ENCODE measurements at regions not wholly inside any gene's neighbourhood (a gene's known extent, or its start where the extent isn't known, plus 50 kb on each side); places are given as distances from the start of the nearest gene placed in this dataset.

- Histone ChIP-seq H3K9me3 (ENCODE audit: severe bottlenecking) (no peaks in the 10 kb centered on the region), H3K4me1 (ENCODE audit: insufficient read depth, poor library complexity, severe bottlenecking) (no peaks in the 10 kb centered on the region), H3K27ac (ENCODE audit: poor library complexity, severe bottlenecking) (no peak overlapping the region), H3K4me3 (ENCODE audit: severe bottlenecking) (no peak overlapping the region), H3K36me3 (ENCODE audit: low read depth) (no peaks in the 10 kb centered on the region), H3K27me3 (ENCODE audit: insufficient read depth, poor library complexity, severe bottlenecking) (no peaks in the 10 kb centered on the region)
- no peak for ATAC-seq (ENCODE audit: low read depth)
- no peak for TF ChIP-seq CTCF (IDR thresholded peaks at IDR 0.05; ENCODE audit: poor library complexity, severe bottlenecking)
- DNase-seq (ENCODE audit: low spot score), result no peak
These were observed 580.5 kb upstream of the CXADR start for GRCh38 chr21:16932314-16932713.

GRCh38 chr21:16942703-16943102 is 570.1 kb upstream of the CXADR start:
- peak; percentile 40; the same call in 1 of the 3 replicates for ATAC-seq (ENCODE audit: low read depth)
- no peaks in the 10 kb centered on the region for H3K27me3 ChIP-seq (ENCODE audit: insufficient read depth, poor library complexity, severe bottlenecking)

GRCh38 chr21:16943231-16943630 is 569.6 kb upstream of the CXADR start:
- H3K9me3 ChIP-seq (ENCODE audit: severe bottlenecking), result no peaks in the 10 kb centered on the region
- H3K27me3 ChIP-seq (ENCODE audit: insufficient read depth, poor library complexity, severe bottlenecking), result no peaks in the 10 kb centered on the region
- H3K27ac ChIP-seq (ENCODE audit: poor library complexity, severe bottlenecking), result no peak overlapping the region
- no peaks in the 10 kb centered on the region for H3K4me1 ChIP-seq (ENCODE audit: insufficient read depth, poor library complexity, severe bottlenecking)
- TF ChIP-seq CTCF (IDR thresholded peaks at IDR 0.05; ENCODE audit: poor library complexity, severe bottlenecking), result no peak
- no peak overlapping the region for H3K4me3 ChIP-seq (ENCODE audit: severe bottlenecking)
- no peak for ATAC-seq (ENCODE audit: low read depth)
- no peaks in the 10 kb centered on the region for H3K36me3 ChIP-seq (ENCODE audit: low read depth)
- no peak for DNase-seq (ENCODE audit: low spot score)

More at GRCh38 chr21:16942703-16943102, 570.1 kb upstream of the CXADR start:
- Histone ChIP-seq H3K36me3 (ENCODE audit: low read depth) (no peaks in the 10 kb centered on the region), H3K9me3 (ENCODE audit: severe bottlenecking) (no peaks in the 10 kb centered on the region), H3K4me1 (ENCODE audit: insufficient read depth, poor library complexity, severe bottlenecking) (no peaks in the 10 kb centered on the region), H3K4me3 (ENCODE audit: severe bottlenecking) (no peak overlapping the region), H3K27ac (ENCODE audit: poor library complexity, severe bottlenecking) (no peak overlapping the region)
- peak; percentile 57 for TF ChIP-seq CTCF (IDR thresholded peaks at IDR 0.05; ENCODE audit: poor library complexity, severe bottlenecking)
- DNase-seq (ENCODE audit: low spot score), result no peak

- H3K27ac ChIP-seq (ENCODE audit: poor library complexity, severe bottlenecking), result no peak overlapping the region
- no peak for TF ChIP-seq CTCF (IDR thresholded peaks at IDR 0.05; ENCODE audit: poor library complexity, severe bottlenecking)
These were observed 567.3 kb upstream of the CXADR start for GRCh38 chr21:16945580-16945979.

GRCh38 chr21:16956824-16957223 is 556.0 kb upstream of the CXADR start:
- Histone ChIP-seq H3K4me1 (ENCODE audit: insufficient read depth, poor library complexity, severe bottlenecking) (no peaks in the 10 kb centered on the region), H3K27ac (ENCODE audit: poor library complexity, severe bottlenecking) (no peak overlapping the region), H3K9me3 (ENCODE audit: severe bottlenecking) (no peaks in the 10 kb centered on the region), H3K36me3 (ENCODE audit: low read depth) (no peaks in the 10 kb centered on the region), H3K4me3 (ENCODE audit: severe bottlenecking) (no peak overlapping the region), H3K27me3 (ENCODE audit: insufficient read depth, poor library complexity, severe bottlenecking) (no peaks in the 10 kb centered on the region)
- no peak for TF ChIP-seq CTCF (IDR thresholded peaks at IDR 0.05; ENCODE audit: poor library complexity, severe bottlenecking)
- no peak for DNase-seq (ENCODE audit: low spot score)
- ATAC-seq (ENCODE audit: low read depth), result no peak

More at GRCh38 chr21:16945580-16945979, 567.3 kb upstream of the CXADR start:
- ATAC-seq (ENCODE audit: low read depth) (no peak), DNase-seq (ENCODE audit: low spot score) (no peak)
- no peaks in the 10 kb centered on the region for H3K4me1 ChIP-seq (ENCODE audit: insufficient read depth, poor library complexity, severe bottlenecking)
- H3K9me3 ChIP-seq (ENCODE audit: severe bottlenecking), result no peaks in the 10 kb centered on the region
- H3K36me3 ChIP-seq (ENCODE audit: low read depth), result no peaks in the 10 kb centered on the region
- no peak overlapping the region for H3K4me3 ChIP-seq (ENCODE audit: severe bottlenecking)
- H3K27me3 ChIP-seq (ENCODE audit: insufficient read depth, poor library complexity, severe bottlenecking), result no peaks in the 10 kb centered on the region

All from RWPE2 (cell line).